GM23248 (cell line): ENCODE measurements at regions not wholly inside any gene's neighbourhood (a gene's known extent, or its start where the extent isn't known, plus 50 kb on each side); places are given as distances from the start of the nearest gene placed in this dataset.

Experiments used
- EZH2 ChIP-seq: fragments of 200-600 bp; sonication (generic); IDR thresholded peaks from 2 replicates; pipeline ENCODE4 v1.6.1; 2018; ENCODE audit warnings: antibody characterized with exemption, mild to moderate bottlenecking; ENCODE audit not compliant: insufficient read depth, poor library complexity, severe bottlenecking
- EZH2phosphoT487 ChIP-seq: fragments of 200-600 bp; sonication (generic); IDR thresholded peaks from 2 replicates; pipeline ENCODE4 v1.6.1; 2018; ENCODE audit warnings: antibody characterized with exemption, moderate library complexity, mild to moderate bottlenecking, low read depth; ENCODE audit not compliant: insufficient read depth

DNA sequence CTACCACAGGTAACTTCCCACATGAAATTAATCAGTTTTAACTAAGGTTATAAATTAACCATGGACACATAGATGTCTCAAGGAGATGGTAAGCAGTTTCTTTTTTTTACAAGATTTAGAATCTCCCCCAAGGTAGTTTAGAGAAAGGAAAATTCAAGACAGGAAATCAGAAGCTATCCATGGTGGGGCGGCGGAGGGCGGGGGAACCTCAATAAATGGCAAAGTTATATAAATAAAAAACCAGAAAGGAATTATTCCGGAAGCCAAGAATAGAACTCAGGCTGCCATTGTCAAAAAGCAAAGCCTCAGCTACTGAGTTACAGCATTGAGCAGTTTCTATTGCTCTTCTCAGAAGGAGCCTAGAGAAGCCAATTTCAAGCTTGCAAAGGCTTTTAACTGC, 172.1 kb upstream of the SMAD3 start:
- TF ChIP-seq EZH2phosphoT487 (no peak), EZH2 (no peak)
